ENCODE measurements at regions not wholly inside any gene's neighbourhood (a gene's known extent, or its start where the extent isn't known, plus 50 kb on each side); places are given as distances from the start of the nearest gene placed in this dataset.
"Not testable (repeated sequence)": the region's sequence is repeated elsewhere in the genome, so short reads cannot be mapped to it uniquely, and the experiment has no call there.

DNA sequence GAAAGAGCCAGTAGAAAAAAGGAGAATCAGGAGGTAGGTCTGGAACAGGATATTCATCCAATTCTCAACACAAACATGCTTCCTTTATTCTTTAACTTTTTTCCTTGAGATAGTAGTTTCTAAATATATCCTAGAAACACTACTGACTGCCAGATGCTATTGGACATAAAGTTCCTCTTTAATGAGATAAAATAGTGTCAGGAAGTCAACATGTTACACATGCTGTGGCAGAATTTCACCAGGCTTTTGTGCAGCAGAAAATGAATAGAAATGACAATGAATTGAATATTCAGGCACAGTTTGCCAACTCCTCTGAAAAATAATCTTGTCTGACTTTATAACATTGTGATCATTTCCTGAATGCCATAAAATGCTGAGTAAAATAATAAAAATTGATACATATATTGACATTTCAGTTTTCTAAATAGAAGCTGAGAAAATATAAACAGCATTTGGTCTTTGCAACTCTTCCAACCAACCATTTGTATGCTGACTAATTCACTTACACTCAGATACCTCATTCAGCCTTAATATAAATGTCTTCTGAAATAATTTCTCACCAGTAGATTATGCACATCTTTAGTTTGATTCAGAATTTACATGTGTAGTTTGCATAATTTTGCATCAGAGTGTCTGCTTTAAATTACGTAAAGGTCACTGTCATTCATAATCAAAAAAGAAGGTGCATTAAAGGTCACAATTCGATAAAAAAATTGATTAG, 486.1 kb upstream of the ADGRL2 start:
- DNase-seq: peak; percentile 3

DNA sequence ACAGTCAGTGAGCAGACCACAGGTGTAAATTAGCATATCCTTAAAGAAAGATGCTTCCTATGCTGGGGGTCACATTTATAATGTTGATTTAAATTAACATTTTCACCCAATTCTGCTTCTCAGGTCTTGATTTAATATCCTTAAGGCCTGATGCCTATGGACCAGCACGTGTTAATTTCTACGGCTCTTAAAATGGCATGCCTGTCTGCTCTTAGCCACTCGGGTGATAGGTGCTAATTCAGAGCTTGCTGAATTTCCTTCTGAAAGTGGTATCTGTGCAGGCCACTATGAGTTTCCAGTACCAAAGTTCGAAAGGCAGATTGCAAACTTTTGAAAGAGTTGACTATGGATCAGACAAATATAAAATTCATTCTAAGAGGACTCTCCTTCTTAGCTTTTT, 487.4 kb upstream of the ADGRL2 start:
- no peak for DNase-seq

DNA sequence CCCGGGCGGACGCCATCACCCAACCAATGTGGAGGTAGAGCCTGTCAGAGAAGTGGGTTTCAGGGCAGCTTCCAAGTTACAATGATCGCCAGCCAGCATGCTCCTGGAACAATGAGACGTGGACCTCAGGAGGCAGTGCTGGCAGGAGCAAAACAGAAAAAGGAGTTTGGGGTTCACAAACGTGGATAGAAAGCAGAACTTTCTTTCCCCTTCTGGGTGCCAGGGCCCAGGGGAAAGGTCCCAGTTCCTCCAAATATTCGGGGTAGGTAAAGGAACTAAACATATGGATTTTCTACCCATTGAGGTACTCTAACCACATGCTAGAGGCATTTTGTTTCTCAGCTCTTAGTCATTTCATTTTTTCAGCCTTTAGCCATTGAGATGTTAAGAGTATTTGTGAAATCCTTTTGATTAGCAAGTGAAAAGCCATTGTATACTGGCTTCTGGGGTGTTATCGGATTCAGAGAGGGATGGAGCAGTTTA, 488.4 kb upstream of the ADGRL2 start:
- no peak for DNase-seq

DNA sequence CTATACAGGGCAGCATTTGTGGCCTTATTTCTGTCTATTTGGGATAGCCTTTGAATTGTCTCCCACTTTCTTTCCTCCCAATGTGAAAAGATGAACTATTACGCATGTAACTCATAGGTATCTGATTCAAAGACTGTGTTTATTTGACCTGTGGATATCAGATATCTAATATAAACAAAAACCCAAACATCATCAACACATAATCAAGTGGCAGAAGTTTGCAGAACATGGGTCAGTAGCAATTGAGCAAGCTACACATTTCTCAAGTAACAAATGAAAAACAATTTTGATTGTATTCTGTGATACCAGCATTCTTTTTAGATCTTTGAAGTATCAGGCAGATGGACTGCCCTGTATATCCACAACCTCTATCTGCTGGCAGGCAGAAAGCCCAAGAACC, 490.5 kb upstream of the ADGRL2 start:
- DNase-seq: no peak

DNA sequence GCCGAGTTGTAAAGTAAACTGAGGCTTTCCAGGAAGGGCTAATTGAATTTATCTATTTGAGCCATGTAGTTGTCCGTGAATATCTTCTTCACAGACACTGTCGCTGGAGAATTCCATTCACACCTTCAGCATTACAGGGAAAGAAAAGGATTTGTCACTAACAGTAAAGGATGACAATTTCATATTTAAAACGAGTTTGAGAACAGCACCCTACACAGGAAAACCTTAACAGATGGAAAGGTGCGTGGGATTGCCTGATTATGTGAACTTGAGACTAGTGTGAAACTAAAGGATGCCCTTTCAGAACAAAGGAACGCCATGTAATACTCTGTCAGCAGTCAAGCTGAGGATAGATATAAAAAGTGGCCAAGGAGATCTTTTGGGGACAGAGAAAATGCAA, 492.5 kb upstream of the ADGRL2 start:
- no peak for DNase-seq

DNA sequence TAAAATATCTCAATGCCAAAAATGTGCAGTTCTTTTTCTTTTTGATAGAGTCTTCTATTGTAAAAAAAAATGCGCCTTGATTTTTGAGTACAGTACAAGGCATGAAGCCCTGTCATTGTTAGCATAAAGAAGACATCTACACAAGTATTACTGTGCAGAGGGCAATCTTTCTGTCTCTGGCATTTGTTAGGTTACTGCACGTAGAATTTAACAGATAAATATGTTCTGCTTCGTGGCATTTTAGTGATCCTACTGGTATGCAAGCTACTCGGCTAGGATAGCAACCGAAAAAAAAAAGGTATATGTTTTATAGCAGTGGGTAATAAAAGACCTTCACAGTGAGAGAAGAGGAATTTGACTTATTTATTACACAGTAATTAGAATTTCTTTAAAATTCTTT, 492.9 kb upstream of the ADGRL2 start:
- no peak for DNase-seq

DNA sequence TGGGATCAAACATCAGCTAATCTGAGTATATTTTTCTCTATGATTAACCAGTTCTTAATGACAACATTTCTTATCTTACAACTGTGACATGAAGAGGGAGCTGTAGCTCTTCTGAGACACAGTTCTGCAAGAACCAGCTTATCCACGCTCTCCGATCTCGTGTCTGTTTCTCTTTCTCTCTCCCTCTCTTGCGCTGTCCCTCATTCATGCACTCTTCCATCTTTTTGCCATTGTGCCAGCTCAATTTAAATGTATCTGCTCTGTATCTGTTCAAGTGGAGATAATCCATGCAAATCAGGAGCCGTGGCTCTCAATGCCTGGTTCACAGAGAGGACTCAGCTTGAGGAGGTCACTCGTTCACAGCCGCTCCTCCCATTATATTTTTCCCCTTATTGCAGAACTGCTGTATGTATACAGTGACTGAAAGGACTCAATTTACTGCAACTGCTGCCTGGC, 494.7 kb upstream of the ADGRL2 start:
- peak; percentile 35 for DNase-seq

DNA sequence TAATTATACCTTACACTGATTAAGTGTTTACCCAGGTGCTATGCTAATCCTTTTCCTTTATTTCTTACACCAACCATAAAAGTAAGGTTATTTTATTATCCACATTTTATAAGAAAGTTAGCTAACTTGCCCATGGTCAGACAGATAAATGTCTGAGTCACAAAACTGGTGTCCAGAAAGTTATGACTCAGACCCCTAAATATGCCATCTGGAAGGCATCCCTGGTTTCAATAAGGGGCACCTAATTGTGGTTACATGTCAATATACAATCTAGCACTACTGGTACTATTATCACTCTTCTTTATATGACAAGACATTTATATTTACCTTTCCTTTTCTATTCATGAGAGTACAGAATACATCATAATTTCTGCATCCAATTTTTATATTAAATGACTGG, 496.5 kb upstream of the ADGRL2 start:
- no peak for DNase-seq

DNA sequence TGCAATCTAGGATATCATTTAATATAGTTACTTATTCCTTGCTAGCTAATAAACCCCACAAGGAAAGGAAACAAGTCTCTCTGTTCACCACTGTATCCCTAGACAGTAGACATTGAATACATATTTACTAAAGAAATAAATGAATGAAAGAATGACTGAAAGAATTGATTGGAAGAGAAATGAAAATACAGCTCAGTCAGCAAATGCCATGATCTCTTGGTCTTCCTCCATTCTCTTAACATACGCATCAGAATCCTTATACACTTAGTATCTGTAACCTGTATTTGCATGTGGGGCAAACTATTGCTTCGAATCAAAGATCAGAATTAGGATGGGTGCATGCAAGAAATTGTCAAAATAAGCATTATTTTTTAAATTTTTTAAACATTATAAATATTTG, 500.8 kb upstream of the ADGRL2 start:
- no peak for DNase-seq

DNA sequence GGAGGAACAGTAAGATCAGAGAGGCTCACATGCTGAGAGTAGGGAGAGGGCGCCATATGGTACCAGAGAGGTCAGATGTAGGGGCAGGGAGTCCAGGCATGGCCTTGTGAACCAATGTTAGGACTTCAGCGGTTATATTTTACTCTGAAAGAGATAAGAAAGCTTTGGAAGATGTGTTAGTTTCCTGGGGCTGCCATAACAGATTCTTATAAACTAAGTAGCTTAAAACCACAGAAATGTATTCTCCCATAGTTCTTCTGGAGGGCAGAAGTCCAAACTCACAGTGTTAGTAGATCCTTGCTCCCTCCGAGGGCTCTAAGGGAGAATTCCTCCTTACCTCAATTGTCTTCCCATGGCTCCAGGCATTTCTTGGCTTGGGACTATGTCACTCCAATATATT, 502.5 kb upstream of the ADGRL2 start:
- DNase-seq: no peak

DNA sequence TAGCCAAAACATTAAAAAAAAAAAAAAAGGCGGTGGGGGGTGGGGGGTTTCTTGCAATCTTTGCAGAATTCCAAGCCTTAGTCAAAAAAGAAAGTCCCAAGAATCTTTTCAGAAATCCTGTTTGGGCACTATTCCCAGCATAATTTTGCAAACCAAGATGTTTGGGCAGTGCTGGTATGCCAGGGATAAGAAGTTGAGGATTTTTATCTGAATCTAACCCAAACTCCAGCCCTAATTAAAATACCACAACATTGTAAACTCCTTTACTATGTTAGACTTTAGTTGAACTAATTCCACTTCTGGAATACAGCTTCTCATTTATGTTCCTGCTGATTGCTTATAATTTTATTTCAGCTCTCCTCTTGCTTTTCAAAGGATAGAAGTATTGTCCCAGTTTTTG, 504.1 kb upstream of the ADGRL2 start:
- DNase-seq: no peak

DNA sequence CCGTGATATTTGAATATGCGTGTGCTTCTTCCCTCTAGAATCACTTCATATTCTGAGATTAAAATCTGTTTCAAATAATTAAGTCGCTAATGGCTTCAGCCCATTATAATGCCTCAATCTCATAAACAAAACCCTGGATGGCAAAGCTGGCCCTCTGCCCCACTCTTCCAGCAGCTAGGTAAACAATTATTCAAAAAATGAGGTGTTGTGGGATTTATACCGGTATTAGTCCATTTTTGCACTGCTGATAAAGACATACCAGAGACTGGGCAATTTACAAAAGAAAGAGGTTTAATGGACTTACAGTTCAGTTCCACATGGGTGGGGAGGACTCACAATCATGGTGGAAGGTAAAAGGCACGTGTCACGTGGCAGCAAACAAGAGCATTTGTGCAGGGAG, 510.4 kb upstream of the ADGRL2 start:
- DNase-seq: no peak

DNA sequence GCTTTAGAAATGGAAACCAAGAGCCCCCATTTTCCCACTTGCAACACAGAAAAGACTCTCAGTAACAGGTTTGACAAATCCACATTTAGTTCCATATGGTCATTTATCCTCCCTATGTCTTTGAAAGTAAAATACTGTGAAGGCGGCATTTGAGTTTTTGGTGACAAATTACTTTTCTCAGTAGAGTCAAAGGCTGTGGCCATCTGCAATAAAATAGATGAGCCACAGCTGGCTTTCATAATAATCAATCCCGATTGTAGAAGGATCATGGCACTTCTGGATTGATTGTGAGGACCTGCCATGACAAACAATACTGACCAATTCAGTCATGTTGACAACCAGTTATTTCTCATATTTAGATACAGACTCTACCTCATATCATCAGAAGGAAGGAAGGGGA, 512.0 kb upstream of the ADGRL2 start:
- DNase-seq: no peak

DNA sequence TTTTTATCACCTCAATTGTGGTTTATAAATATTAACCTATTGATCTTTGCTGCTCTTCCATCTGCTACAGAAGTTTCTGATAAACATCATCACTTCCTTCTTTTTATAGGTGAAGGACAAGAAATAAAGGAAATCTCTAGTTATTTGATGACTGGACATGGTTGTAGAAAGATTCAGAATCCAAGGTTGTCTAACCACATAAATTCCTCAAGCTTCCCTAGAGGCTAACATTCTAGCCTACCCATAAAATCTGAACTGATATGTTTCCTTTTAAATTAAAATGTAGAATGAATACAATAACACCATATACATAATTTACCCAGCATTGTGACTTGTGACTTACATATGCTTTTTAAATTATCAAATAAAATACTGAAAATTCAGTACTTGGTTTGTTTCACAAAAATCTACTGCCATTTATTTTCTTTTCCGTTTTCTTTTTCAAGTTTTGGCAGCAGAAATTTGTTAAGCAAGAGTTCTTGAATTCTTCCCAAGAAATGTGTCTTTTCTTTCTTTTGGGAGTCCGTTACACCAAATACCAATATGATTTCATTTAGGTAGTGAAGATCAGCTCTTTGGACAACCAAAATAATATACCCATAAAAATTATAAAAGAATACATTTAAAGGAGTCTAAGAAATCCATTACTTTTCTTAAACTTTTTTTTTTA, 513.2 kb upstream of the ADGRL2 start:
- no peak for DNase-seq

DNA sequence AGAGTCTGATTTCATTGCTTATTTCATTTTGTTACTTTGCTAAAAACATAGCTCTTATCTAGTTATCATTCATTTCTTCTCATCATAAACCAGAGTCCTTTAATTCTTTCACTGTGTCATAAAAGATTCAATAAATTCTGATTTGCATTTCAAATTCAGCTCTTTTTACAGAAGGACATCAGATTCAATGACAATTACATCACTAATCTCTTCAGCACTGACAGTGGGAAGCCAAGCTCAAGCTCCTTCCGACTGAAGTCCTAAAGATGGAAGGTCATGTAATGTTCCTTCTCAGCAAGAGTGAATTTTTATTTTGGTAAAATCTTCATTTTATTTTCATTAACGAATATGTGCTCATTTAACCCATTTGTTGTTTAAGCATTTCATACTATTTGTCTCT, 530.7 kb upstream of the ADGRL2 start:
- DNase-seq: no peak

DNA sequence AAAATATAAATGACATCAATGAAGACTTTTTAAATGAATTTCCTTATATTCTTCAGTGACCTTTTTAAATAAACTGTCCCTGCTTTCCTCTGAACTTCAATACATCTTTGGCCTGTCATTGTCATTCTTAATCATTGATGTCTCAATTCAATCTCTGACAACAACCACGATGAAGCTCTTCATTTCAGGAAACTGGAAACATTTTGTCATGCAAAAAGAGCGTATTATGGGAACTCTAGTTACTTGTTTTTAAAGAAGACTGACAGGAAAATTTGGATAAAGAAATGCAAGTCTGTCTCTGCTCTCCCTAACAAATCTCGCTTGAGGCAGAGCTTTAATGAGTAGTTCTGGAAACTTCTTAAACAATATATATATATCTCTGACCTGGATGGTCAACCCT, 535.8 kb upstream of the ADGRL2 start:
- peak; percentile 20 for DNase-seq

DNA sequence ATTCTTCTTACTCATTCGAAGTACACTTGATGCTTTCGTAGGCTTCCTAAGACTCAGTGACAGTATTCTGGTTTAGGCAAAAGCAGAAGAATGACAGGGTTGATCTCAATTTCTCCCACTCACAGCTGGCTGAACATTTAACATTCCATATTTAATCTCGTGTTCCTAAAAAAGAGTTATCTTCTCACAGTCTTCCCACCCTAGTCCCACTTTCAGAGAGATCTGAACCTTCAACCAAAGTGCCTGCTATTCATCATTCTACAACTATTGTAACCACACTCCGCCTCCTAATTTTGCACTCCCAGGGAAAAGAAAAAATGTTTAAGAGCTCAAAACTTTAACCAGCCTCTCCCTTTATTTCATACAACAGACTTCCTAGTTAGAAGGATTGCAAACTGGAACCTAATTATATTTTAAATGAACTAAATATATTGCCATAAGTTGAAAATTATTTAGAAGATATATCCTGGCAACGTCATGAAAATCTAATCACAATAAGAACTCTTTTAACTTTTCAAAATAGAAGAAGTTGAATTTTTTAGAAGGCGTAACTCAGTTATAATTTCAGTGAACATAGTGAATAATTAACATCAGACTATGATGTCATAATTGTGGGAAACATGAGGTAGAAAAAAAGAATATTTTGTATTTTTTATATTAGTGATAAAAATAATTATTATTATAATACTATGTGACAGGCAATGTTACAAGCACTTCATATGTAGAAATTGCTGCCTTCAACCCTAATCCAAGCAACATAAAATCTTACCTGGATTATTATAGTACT, 540.9 kb upstream of the ADGRL2 start:
- no peak for DNase-seq

DNA sequence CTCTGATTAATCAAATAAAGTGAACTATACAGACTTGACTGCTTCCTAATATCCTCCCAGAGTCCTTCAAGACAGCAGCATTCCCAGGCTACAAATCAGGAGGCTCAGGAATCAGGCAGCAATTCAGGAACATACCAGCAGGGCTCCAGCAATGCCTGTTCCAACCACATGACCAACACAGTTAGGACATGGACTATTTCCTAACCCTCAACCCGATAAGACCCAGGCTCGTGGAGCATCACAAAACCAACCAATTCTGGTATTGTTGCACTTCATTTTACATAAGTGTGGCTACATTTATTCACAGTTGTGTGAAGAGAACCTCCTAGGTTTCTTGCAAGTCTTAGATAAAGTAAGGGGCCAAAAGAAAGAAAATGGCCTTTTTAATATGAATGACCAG, 546.2 kb upstream of the ADGRL2 start:
- DNase-seq: no peak

DNA sequence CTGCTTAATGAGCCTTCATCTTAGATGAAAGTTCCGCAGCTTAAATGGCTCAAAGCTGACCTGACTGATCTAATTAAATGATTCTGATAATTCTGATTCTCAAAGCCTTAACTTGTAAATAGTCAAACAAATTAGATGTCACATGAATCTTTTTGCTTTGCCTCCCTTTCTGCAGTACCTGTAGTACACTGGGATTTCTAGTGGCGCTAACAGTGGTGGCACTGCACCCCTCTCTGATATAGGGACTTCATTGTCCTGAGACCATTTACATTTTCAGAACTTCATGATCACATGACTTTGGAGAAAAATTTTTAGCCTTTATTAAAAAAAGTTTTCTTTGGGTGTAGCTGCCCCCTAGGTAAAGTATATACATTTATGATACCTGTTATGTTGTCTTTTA, 546.7 kb upstream of the ADGRL2 start:
- no peak for DNase-seq

DNA sequence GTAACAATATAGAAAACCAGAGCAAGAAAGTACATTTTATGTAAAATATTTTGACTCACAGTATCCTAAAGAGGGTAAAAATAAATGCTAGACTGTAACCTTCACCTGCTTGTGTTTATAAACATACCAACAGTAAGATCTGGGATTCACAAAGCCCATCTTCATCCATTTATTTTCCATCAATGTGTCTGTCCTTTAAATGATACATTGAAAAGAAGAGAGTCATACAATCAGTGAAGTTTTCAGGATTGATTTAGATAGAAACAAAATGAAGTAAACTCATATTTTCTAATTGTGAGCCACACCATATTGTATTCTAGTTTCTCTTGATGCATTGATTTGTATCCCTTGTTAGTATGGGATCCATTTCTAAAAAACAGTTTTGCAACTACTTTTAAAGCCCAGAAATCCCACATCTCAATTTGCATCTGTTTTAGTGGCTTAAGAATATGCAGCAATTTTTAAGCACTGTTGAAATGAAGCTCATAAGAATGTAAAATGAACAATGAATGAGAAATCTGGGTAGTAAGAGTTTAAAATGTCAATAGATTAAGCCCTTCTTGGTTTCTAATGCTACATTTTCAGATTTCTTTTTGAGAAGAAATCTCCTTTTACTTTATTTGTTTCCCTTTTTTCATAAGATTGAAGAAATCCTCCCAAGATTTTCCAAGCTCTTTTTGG, 548.1 kb upstream of the ADGRL2 start:
- DNase-seq: no peak

DNA sequence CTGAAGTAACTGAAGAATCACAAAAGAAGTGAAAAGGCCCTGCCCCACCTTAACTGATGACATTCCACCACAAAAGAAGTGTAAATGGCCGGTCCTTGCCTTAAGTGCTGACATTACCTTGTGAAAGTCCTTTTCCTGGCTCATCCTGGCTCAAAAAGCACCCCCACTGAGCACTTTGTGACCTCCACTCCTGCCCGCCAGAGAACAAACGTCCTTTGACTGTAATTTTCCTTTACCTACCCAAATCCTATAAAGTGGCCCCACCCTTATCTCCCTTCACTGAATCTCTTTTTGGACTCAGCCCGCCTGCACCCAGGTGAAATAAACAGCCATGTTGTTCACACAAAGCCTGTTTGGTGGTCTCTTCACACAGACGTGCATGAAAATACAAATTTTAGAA, 549.9 kb upstream of the ADGRL2 start:
- not testable (repeated sequence) for DNase-seq

DNA sequence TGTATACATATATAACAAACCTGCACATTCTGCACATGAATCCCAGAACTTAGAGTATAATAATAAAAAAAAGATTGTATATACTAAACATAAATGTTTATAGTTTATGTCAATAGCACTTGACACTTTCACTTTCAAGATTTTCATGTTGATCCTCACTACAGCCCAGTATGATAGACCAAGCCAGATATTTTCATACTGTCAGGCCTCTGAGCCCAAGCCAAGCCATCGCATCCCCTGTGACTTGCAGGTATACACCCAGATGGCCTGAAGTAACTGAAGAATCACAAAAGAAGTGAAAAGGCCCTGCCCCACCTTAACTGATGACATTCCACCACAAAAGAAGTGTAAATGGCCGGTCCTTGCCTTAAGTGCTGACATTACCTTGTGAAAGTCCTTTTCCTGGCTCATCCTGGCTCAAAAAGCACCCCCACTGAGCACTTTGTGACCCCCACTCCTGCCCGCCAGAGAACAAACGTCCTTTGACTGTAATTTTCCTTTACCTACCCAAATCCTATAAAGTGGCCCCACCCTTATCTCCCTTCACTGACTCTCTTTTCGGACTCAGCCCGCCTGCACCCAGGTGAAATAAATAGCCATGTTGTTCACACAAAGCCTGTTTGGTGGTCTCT, 555.5 kb upstream of the ADGRL2 start:
- DNase-seq: not testable (repeated sequence)

DNA sequence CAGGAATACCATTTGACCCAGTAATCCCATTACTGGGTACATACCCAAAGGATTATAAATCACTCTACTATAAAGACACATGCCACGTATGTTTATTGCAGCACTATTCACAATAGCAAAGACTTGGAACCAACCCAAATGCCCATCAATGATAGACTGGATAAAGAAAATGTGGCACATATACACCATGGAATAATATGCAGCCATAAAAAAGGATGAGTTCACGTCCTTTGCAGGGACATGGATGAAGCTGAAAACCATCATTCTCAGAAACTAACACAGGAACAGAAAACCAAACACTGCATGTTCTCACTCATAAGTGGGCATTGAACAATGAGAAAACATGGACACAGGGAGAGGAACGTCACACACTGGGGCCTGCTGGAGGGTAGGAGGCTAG, 556.1 kb upstream of the ADGRL2 start:
- DNase-seq: not testable (repeated sequence)

Measured in suppressor macrophage treated with lipopolysaccharide for 4 hours (primary cell).